CD1c-positive myeloid dendritic cell (primary cell): ENCODE measurements at regions not wholly inside any gene's neighbourhood (a gene's known extent, or its start where the extent isn't known, plus 50 kb on each side); places are given as distances from the start of the nearest gene placed in this dataset.

ENCODE experiments used
- DNase-seq: peaks from one replicate; pipeline ENCODE4 v3.0.0-alpha.2; 2016; ENCODE audit errors: extremely low spot score

DNA sequence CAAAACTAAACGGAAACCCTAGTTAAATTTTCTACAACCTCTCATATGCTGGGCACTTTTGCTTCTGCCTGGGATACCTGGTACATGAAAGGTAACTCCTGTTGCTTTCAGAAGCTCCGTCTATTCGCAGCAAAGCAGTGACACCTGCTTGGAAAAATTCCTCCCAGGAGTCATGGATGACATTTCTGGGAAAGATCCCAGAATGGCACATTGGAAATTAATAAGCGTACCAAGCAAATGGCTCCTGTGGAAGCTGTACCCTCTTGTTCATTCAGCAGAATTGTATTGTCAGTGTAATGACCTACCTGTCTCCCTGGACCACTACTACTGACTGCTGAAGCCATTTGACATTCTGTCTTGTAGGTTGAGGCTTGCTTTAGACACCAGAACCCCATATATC lies 349.7 kb upstream of the NOCT start:
- no peak for DNase-seq

DNA sequence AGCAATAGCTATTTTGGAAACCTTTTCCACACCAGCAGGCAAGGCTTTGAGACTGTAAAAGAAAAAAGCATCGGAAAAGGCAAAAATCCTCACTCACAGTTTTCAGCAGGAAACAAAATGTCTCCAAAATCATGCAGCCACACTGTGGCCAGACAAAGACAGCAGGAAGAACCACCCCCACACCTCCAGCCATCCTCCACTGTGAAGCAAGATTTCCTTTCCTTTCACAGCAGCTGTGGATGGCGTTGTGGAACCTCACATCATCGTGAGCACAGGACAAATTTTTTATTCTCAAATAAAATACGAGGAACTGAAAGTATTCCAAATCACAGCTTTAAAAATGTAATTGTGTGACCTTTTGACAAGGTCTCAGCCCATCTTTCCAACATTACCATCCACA lies 351.7 kb upstream of the NOCT start:
- DNase-seq: no peak

DNA sequence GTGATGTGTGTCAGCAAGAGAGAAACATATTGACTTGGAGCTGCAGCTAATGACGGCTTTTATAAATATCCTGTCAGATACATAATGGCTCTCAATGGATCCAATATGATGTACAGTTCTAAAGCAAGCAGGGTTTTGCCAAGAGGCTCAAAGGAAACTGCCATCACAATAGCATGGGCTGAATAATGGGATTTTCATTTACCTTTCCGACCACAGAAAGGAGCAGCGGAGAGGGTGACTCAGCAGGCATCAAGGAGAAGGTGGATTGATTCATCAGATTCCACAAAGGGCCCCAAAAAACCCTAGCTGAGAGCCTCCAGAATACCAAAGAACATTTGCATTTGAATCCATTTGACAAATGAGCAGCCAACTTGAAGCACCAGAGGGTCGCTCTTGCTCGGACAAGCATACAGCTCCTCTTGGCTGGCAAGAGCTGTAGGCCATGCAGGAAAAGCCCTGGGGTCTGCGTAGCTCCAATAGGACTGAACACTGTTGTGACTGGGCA lies 355.7 kb upstream of the NOCT start:
- no peak for DNase-seq

DNA sequence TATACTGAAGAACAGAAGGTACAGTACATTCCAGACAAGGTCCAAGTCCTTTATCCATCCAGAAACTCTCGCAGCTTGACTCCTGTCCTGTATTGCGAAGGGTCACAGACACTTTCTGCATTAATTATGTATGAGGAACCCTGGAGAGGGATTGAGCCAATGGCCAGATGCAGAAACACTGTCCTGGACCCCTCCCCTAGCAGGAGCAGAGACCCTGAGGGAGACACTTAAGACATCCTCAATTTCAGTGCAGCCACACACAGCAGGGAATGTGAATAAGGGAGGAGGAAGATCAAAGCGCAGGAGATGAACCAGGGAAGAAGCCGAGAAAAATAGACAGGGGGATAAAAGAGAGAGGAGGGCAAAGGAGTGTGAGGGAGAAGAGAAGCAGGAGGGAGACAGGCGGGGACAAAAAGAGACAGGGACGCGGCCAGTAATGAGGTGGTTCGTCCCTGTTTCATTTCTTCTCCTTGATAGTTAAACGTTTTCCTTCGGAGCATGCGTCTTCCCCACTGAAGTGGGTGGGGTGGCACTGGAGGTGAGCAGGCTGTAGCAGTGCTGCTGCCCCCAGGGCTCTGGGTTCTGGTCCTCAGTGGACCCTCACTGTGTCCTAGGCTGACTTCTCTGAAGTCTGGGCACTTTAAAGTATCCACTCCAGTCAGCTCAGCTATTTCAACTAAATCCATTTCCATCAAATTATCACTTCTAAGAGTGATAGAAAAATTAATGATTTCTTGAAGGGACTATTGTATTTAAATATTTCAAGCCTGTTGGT lies 356.4 kb upstream of the NOCT start:
- no peak for DNase-seq

DNA sequence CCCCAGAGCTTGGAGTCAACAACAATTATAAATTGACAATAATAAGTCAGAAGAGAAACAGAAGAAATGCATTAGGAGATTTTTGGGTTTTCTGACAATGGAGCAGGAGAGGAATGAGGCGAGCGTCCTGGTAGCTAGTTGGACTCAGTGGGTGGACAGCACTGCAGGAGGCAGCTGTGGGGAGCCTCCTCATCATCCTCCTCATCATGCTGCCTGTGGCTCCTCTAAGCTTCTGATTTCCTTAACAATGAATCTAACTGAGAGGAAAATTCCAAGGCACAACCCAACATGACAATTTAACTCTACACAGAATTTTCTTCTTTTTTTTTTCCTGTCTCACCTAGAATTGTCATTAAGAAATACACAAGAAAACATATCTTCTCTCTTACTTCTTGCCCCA lies 357.1 kb upstream of the NOCT start:
- DNase-seq: no peak

DNA sequence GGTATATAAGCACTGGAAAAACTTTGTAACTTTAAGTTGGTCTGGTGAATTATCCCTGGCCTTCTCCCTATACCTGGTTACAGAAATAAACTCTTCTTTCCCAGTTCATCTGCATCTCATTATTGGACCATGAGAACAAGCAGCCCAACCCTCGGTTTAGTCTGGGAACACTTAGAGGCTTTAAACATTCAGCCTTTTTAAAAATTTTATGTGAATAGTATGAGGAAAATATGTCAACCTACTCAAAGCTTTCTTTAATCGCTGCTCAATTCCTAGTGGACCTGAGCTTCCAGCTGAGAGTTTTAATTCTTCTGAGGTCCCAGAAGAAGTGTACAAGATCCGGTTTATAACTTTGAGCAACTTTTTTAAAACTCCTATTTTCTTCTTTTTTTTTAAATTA lies 358.6 kb upstream of the NOCT start:
- DNase-seq: no peak

DNA sequence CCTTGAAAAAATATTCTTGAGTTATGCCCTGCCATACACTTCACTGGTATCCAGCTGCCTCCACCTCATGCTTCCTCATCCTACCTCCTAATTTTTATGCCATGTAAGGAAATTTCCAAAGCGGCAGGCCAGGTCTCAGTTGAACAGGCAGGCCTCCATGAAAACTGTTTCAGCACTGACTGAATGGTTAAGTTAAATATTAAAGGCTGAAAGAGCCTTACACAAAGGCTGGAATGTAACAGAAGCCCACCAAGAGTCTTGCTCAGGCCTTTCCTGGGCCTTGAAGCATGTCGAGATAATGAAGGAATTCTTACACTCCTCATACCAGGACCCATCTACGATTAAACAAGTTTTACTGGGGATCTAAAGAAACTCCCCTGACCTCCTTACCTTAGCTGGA lies 359.6 kb upstream of the NOCT start:
- no peak for DNase-seq

GRCh38 chr4:138655286-138655685 lies 360.3 kb upstream of the NOCT start:
- DNase-seq: no peak

DNA sequence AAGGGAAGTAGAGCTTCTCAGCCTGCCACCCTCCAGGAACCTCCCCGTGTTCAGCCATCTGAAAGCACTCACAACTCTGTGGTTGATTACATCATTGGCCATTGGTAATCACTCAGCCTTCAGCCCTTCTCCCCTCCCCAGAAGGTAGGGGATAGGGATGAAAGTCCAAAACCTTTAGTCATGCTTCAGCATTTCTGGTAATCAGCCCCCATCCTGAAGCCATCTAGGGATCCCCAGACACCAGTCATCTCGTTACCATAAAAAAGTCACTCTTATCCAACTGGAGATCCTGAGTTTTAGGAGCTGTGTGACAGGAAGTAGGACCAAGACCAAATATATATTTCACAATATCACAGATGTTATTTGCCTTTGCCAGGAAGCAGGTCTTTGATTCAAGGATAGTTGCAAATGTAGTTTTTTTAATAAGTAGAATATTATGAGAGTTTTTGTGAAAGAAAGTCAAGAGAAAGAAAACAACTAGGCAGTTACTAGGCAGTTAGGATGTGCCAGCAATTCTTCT lies 364.6 kb upstream of the NOCT start:
- DNase-seq: no peak

GRCh38 chr4:138650495-138650894 lies 365.1 kb upstream of the NOCT start:
- no peak for DNase-seq

GRCh38 chr4:138647433-138647832 lies 368.1 kb upstream of the NOCT start:
- DNase-seq: no peak

DNA sequence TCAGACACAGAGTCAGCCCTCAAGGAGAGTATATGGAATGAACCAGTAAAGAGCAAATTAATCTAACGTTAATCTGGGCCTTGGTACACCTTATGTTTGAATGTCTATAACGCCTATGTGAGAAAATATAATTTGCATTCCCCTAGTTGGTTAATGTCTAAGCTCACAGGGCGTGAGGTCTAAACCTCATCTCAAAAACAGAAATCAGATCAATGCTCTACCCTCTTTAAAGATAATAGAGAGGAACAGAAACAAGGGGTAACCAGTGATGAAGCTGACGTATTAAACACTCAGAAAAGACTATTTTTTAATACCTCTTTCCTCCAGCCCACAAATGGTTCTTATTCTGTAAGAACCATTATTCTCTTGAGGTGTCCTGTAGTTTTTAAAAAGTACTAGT lies 369.2 kb upstream of the NOCT start:
- DNase-seq: no peak

DNA sequence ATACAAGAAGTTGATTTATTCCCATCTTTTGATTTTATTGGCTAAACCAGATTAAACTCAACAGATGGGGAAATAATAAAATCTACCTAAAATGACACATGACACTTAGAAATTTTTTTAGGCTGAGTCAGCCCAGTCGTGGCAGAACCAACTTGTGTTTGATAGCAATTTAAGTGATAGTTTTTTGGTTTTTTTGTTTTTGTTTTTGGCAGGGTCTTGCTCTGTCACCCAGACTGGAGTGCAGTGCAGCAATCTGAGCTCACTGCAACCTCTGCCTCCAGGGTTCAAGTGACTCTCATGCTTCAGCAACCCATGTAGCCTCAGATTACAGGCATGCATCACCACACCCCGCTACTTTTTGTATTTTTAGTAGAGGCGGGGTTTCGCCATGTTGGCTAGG lies 370.3 kb upstream of the NOCT start:
- no peak for DNase-seq

GRCh38 chr4:138644322-138644721 lies 371.3 kb upstream of the NOCT start:
- DNase-seq: no peak

- no peak for DNase-seq
Measured at GRCh38 chr4:138643827-138644226, 371.8 kb upstream of the NOCT start.

GRCh38 chr4:138639018-138639741 lies 376.4 kb upstream of the NOCT start:
- no peak for DNase-seq

- no peak for DNase-seq
Measured at GRCh38 chr4:138636781-138637180, 378.8 kb upstream of the NOCT start.

DNA sequence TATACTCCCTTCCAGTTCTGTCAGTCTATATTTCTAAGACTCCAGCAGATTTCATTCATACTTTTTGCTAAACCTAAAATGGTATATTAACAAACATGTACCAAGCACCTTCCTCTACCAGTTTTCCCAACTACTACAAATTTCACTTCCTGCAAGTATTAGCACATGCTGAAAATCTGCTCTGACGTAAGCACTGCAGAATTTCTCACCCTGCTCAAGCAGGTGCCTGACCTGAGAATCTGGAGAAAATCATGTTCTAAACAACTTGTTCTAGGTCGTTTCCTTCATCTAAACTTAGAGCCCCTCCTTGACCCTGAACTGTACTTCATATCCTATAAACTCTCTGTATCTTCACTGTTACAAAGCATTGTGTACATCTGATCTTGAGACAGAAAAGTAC lies 380.7 kb upstream of the NOCT start:
- DNase-seq: no peak

- no peak for DNase-seq
Measured at GRCh38 chr4:138633580-138633904, 382.0 kb upstream of the NOCT start.

DNA sequence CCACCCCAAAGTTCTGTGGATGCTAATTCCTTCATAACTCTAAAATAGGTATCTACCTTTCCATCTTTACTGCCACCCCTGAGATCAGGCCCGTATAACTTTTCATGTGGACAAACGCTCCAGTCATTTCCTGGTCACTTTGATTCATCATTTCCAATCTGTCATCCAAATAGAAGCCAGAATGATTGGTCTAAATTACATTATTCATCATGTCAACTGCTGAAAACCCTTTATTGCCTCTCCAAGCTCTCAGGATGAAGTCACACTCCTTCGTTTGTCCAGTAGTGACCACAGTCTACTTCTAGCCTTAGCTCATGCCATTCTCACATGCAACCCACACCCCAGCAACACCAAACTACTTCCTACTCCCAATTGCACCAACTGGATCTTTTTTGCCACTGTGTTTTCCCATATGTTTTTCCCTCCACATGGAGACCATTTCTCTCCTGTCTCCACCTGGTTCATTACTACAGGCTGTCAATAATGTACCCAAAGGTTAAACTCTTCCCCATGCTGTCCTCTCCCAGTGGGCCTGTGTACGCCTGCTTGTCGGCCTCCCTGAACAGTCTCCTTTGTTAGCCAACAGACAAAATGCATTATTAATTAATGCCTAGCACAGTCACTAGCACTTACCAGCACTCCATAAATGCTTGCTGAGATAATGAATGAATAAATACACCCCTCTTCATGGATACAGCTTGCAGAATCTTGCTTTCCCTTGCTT lies 382.6 kb upstream of the NOCT start:
- no peak for DNase-seq

DNA sequence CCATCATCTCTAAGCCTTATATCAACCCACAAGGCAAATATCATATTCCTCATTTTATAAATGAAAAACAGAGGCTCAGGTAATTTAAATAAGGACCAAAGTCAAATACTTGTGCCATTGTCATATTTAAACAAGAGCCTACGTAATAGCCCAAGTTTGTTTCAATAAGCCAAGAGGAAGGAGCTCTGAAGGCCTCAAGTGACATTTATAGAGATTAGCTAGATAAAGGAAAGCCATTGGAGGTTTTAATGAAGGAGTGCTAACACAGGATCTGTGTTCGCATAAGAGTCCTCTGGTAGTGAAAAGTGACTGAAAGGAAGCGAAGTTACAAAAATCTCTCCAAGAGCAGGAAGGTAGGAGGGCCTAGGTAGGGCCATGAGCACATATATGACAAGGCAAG lies 384.9 kb upstream of the NOCT start:
- DNase-seq: no peak

GRCh38 chr4:138629669-138630068 lies 385.9 kb upstream of the NOCT start:
- no peak for DNase-seq

DNA sequence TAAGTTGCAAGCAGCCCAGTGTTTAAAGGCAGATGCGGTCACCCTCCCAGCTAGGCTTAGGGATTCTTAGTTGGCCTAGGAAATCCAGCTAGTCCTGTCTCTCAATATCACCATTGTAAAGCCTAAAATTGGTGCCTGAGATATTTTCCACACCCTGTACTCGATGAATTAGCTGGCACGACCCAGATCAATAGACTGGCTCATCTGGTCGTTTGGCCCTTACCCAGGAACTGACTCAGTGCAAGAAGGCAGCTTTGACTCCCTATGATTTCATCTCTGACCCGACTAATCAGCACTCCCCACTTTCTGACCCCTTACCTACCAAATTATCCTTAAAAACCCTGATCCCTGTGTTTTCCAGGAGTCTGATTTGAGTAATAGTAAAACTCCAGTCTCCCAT lies 384.9 kb upstream of the SLC7A11 start:
- no peak for DNase-seq
